HL-60 (cell line): ENCODE measurements at regions not wholly inside any gene's neighbourhood (a gene's known extent, or its start where the extent isn't known, plus 50 kb on each side); places are given as distances from the start of the nearest gene placed in this dataset.

Experiments
- GABPA ChIP-seq: IDR thresholded peaks from 2 replicates; pipeline ENCODE4 v1.6.1; 2012; ENCODE audit warnings: low read depth
- POLR2AphosphoS5 ChIP-seq: IDR thresholded peaks from 2 replicates; pipeline ENCODE4 v1.6.1; 2012; ENCODE audit warnings: low read depth
- SPI1 ChIP-seq: IDR thresholded peaks from 2 replicates; pipeline ENCODE4 v1.6.1; 2012; ENCODE audit warnings: low read depth, mild to moderate bottlenecking, borderline replicate concordance
- TF ChIP-seq, protein P1 (sequence below): IDR thresholded peaks from one replicate; pipeline ENCODE4 v1.5.1; 2011; ENCODE audit warnings: low read length, control low read depth, inconsistent platforms; ENCODE audit not compliant: insufficient read depth
- TF ChIP-seq, protein P2 (sequence below): IDR thresholded peaks from 2 replicates; pipeline ENCODE4 v1.6.1; 2012; ENCODE audit warnings: low read depth; ENCODE audit not compliant: insufficient replicate concordance

DNA sequence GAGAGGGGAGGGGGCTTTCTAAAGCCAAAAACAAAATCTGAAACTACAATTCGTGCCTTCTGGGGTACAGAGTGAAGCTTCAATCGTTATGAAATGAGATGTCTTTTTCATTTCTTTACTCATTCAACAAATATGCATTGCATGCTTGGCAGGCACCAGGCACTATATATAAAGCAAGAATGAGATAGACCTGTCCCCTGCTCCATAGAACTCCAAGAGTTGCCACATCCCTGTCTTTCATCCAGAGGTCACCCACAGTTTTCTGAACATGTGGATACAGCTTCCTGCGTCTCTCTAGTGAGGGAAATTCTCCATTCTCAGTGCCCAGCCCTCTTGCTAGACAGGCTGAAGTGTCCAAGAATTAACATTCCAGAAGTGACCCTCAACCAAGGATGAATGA, 343.2 kb upstream of the MAF start:
- TF ChIP-seq, protein P1, sequence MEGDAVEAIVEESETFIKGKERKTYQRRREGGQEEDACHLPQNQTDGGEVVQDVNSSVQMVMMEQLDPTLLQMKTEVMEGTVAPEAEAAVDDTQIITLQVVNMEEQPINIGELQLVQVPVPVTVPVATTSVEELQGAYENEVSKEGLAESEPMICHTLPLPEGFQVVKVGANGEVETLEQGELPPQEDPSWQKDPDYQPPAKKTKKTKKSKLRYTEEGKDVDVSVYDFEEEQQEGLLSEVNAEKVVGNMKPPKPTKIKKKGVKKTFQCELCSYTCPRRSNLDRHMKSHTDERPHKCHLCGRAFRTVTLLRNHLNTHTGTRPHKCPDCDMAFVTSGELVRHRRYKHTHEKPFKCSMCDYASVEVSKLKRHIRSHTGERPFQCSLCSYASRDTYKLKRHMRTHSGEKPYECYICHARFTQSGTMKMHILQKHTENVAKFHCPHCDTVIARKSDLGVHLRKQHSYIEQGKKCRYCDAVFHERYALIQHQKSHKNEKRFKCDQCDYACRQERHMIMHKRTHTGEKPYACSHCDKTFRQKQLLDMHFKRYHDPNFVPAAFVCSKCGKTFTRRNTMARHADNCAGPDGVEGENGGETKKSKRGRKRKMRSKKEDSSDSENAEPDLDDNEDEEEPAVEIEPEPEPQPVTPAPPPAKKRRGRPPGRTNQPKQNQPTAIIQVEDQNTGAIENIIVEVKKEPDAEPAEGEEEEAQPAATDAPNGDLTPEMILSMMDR = no peak
- no peak for TF ChIP-seq POLR2AphosphoS5
- no peak for TF ChIP-seq GABPA
- no peak for TF ChIP-seq SPI1
- TF ChIP-seq, protein P2, sequence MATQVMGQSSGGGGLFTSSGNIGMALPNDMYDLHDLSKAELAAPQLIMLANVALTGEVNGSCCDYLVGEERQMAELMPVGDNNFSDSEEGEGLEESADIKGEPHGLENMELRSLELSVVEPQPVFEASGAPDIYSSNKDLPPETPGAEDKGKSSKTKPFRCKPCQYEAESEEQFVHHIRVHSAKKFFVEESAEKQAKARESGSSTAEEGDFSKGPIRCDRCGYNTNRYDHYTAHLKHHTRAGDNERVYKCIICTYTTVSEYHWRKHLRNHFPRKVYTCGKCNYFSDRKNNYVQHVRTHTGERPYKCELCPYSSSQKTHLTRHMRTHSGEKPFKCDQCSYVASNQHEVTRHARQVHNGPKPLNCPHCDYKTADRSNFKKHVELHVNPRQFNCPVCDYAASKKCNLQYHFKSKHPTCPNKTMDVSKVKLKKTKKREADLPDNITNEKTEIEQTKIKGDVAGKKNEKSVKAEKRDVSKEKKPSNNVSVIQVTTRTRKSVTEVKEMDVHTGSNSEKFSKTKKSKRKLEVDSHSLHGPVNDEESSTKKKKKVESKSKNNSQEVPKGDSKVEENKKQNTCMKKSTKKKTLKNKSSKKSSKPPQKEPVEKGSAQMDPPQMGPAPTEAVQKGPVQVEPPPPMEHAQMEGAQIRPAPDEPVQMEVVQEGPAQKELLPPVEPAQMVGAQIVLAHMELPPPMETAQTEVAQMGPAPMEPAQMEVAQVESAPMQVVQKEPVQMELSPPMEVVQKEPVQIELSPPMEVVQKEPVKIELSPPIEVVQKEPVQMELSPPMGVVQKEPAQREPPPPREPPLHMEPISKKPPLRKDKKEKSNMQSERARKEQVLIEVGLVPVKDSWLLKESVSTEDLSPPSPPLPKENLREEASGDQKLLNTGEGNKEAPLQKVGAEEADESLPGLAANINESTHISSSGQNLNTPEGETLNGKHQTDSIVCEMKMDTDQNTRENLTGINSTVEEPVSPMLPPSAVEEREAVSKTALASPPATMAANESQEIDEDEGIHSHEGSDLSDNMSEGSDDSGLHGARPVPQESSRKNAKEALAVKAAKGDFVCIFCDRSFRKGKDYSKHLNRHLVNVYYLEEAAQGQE = no peak
